Esophagus squamous epithelium (tissue), 4 donors: ENCODE measurements at regions not wholly inside any gene's neighbourhood (a gene's known extent, or its start where the extent isn't known, plus 50 kb on each side); places are given as distances from the start of the nearest gene placed in this dataset.

Experiments
- POLR2A ChIP-seq, 4 donors: fragments of 450-650 bp; IDR thresholded peaks; one replicate each; pipeline ENCODE4 v1.6.1; 2017; ENCODE audit warnings: antibody characterized with exemption in 4 of 4, mild to moderate bottlenecking in 4 of 4, moderate library complexity in 3 of 4
- TF ChIP-seq, protein P1 (sequence below), 6 experiments: fragments of 450-650 bp in 4 of 6; fragments of 200-600 bp in 2 of 6; sonication (generic) in 2 of 6; IDR thresholded peaks; one replicate each; pipeline ENCODE4 v1.5.1; 2016 to 2019; ENCODE audit warnings: antibody characterized with exemption in 6 of 6, mild to moderate bottlenecking in 4 of 6, moderate library complexity in 4 of 6

DNA sequence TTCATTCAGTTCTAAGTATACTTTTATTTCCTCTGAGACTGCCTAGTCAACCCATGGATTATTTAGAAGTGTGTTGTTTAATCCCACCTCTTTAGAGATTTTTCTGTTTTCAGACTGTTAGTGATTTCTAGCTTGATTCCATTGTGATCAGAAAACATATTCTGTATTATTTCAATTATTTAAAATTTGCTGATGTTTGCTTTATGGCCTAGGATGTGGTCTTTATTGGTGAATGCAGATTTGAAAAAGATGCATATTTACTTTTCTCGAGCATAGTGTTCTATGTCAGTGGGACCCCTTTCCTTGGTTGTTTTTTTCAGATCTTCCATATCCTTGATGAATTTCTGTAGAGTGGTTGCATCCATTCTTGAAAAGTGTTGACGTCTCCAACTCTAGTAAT, 487.2 kb upstream of the HS6ST1 start:
- TF ChIP-seq, protein P1, sequence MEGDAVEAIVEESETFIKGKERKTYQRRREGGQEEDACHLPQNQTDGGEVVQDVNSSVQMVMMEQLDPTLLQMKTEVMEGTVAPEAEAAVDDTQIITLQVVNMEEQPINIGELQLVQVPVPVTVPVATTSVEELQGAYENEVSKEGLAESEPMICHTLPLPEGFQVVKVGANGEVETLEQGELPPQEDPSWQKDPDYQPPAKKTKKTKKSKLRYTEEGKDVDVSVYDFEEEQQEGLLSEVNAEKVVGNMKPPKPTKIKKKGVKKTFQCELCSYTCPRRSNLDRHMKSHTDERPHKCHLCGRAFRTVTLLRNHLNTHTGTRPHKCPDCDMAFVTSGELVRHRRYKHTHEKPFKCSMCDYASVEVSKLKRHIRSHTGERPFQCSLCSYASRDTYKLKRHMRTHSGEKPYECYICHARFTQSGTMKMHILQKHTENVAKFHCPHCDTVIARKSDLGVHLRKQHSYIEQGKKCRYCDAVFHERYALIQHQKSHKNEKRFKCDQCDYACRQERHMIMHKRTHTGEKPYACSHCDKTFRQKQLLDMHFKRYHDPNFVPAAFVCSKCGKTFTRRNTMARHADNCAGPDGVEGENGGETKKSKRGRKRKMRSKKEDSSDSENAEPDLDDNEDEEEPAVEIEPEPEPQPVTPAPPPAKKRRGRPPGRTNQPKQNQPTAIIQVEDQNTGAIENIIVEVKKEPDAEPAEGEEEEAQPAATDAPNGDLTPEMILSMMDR (IDR thresholded peaks at IDR 0.05) = no peak
- no peak for TF ChIP-seq POLR2A (IDR thresholded peaks at IDR 0.05)
